ENCODE measurements at regions not wholly inside any gene's neighbourhood (a gene's known extent, or its start where the extent isn't known, plus 50 kb on each side); places are given as distances from the start of the nearest gene placed in this dataset.

- Mint-ChIP-seq H3K36me3 (ENCODE audit: low read depth) (no peaks in the 10 kb centered on the region), H3K9me3 (no peaks in the 10 kb centered on the region), H3K27ac (peak overlapping the region; percentile 63), H3K4me3 (peak overlapping the region; percentile 52), H3K4me1 (peaks cover 24% of the 10 kb centered on the region; the same call in 2 of the 3 replicates), H3K27me3 (ENCODE audit: insufficient read depth, low read depth, poor library complexity) (peaks cover 4% of the 10 kb centered on the region)
- Histone ChIP-seq H3K4me3 (peak overlapping the region; percentile 23), H3K79me2 (replicated peaks; ENCODE audit: insufficient read depth) (no peaks in the 10 kb centered on the region), H3K36me3 (ENCODE audit: insufficient read depth) (no peaks in the 10 kb centered on the region), H3K27me3 (ENCODE audit: insufficient read depth) (no peaks in the 10 kb centered on the region), H3K4me1 (ENCODE audit: insufficient read depth) (peaks cover 33% of the 10 kb centered on the region), H3K4me2 (peak overlapping the region; percentile 46), H2AFZ (no peak overlapping the region), H4K20me1 (replicated peaks; ENCODE audit: insufficient read depth) (no peaks in the 10 kb centered on the region), H3K27ac (ENCODE audit: low read depth) (no peak overlapping the region), H3K9me2 (ENCODE audit: insufficient read depth) (no peaks in the 10 kb centered on the region), H3F3A (replicated peaks; ENCODE audit: low read depth) (no peaks in the 10 kb centered on the region)
- no peak for ATAC-seq
- no peak for TF ChIP-seq ZNF114 (CRISPR knock-in tag; IDR thresholded peaks at IDR 0.05)
- no peak for TF ChIP-seq POLR2AphosphoS5 (IDR thresholded peaks at IDR 0.05; ENCODE audit: low read depth)
- TF ChIP-seq JUNB (IDR thresholded peaks at IDR 0.05; ENCODE audit: unreplicated experiment) = no peak
- no peak for TF ChIP-seq ETS1 (IDR thresholded peaks at IDR 0.05)
- TF ChIP-seq CTCF (conservative IDR thresholded peaks at IDR 0.05; ENCODE audit: low read depth in 2 of 2) = no peak
- TF ChIP-seq ZNF462 (CRISPR knock-in tag; IDR thresholded peaks at IDR 0.05) = no peak
- no peak for DNase-seq (ENCODE audit: low spot score)
Measured at GRCh38 chrX:140110081-140110650, 144.8 kb upstream of the CXorf66 start.

Measured in GM23338 (cell line).